ENCODE measurements at regions not wholly inside any gene's neighbourhood (a gene's known extent, or its start where the extent isn't known, plus 50 kb on each side); places are given as distances from the start of the nearest gene placed in this dataset.
"Not testable (repeated sequence)": the region's sequence is repeated elsewhere in the genome, so short reads cannot be mapped to it uniquely, and the experiment has no call there.

DNA sequence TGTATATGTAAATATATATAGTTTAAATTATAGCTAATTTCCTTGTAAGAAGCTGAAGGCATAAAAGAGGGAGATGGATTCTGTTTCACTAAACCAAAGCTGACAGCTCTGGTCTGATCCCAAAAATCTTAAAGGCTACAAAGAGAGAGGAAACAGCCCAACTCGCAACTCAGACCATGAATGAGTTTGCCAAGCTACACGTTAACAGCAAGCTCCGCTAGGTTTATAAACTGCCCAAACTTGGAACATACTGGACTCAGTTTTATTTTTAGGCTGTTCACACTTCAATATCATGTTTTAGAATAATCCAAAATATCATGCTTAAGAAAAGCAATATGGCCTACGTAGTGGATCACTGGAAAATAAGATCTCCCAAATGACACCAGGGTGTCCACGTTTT, 318.3 kb upstream of the RPS23 start:
- no peak for DNase-seq

DNA sequence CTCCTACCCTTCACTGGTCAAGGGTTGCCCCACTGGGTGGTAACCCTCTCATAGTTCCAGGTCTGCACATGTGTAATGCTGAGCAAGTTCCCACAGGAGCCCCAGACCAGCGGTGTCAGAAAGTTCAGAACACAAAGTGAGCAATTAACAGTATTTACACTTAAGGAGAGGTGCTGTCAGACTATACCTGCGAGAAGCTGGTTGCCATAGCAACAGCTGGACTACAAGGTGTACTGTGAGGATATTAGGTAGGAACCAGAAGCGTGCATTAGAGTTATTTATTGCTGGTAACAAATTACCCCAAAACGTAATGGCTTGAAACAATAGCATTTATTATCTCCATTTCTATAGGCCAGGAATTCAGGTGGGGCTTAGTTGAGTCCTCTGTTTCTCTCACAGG, 317.0 kb upstream of the RPS23 start:
- DNase-seq, result no peak

DNA sequence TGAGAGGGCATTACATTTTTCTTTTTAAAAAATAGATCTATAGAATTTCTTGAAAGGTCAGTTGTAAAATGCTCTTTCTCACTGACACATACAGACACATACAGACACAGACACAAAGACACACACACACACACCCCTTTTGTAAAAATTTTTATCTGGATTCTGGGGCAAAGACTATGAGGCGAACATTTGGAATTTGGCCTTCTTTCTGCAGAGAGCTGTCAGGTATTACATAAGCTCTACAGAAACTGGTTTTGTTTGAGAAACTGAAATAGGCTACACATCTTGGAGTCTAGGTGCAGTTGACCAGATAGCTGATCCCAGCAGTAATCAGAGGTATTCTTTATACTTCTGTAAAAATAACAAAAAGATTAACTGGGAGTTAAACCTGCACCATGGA, 315.9 kb upstream of the RPS23 start:
- no peak for DNase-seq

DNA sequence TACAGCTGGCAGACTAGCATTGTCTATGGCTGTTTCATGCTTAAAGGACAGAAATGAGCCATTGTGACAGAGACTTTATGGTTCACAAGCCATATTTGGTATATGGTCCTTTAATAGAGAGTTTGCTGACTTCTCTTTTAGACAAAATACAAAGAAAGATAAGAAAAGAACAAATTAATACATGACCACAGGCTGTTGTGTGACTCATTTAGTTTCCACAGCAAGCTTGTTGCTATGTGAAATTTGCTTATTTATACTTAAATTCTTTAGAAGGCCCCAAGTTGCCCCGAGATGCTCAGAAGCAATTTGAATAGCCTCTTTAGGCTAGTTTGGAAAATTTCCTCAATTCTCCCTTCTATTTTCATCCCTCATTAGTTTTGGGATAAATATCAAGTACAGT, 315.3 kb upstream of the RPS23 start:
- DNase-seq, result no peak

DNA sequence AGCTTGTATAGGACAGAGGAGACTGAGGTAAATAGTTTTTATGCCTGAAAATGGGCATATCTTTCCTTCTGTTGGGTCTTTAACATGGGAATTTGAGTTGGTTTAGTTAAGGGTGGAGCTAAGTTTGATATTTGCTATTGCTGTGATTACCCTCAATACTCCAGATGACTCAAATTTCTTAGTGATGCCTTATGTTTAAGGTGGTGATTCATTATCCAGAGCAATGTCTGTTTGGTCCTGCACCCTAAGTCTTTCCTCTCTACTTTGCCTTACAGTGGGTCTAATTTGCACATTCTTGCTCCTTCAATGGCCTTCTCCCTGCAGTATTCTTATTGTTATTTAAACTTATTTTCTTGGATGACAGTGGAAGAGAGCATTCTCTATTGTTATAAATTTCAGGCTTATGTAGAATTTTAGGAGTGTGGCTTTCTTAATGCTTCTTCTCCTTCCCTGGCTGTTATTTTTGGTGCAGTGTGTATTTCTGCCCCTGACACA, 312.9 kb upstream of the RPS23 start:
- no peak for DNase-seq

DNA sequence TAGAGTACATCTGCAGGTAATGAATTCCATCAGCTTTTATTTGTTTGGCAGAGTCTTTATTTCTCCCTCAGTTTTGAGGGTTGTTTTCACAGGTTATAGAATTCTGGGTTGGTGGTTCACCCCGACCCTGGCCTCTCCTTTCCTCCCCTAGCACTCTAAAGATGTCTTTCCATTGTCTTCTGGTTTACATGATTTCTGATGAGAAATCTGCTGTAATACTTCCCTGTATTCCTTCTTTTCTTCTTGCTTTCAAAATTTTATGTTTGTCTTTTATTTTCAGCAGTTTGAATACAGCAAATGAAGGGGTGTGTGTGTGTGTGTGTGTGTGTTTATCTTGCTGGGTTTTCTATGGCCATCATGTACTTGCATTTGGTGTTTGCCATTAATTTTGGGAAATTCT, 312.0 kb upstream of the RPS23 start:
- DNase-seq, result no peak

DNA sequence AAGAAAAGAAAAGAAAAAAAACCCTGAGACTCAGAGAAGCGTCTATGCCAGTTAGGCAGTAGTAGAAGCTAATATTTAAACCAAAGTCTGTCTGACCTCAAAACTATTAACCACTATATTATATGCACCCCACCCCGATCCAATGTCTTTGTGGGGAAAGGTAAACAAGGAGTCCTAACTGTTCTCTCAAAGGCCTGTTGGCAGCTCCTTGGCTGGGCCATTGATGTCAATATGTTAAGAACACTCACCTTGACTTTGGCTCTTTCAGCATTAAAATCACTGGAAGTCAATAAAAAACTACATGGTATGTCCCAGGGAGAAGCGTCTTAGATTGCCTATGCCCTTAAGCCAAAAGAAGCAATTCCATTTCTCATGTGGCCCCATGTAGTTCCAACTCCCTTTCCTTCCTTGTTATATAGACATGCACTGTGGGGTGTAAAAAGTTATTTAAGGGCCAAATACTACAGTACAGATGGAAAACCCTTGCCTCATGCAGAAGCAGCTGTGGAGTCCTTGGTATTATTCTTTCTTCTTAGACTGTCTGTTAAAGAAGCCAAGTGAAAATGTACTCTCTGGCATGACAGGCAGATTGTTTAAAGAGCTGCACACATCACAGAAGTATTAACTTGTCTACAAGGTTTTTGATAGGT, 308.6 kb upstream of the RPS23 start:
- DNase-seq, result no peak

DNA sequence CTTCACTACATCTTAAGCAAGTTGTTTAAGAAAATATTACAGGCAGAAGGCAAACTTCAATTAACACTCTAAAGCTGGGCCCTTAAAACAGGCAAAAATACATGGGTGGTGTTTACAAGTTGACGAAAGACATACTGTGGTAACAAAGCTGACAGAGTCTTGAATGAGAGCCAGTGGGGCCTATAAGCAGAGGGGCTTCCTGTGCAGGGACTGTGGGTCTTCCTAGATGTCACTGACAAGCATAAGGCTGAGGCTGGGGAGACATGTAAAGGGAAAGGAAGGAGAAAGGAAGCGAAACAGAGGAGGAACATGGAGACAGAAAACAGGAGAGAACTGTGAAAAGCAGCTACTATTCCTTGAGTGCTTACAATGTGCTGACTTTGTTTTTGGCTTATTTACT, 308.0 kb upstream of the RPS23 start:
- no peak for DNase-seq

DNA sequence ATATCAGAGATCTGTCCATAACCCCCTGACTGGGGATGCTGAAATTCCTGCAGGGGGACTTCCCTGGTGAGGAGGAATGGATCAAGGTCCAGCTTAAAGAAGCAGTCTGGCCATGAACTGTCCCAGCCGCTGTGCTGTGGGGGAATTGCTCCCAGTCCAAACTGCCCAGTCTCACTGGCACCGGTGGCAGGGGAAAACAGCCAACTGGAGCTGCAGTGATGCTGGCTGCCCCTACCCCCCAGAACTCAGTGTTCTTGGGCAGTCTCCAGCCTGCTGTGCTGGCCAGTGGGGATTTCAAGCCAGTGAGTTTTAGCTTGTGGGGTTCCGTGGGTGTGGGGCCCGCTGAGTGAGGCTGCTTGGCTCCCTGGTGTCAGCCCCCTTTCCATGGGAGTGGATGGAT, 306.5 kb upstream of the RPS23 start:
- no peak for DNase-seq

DNA sequence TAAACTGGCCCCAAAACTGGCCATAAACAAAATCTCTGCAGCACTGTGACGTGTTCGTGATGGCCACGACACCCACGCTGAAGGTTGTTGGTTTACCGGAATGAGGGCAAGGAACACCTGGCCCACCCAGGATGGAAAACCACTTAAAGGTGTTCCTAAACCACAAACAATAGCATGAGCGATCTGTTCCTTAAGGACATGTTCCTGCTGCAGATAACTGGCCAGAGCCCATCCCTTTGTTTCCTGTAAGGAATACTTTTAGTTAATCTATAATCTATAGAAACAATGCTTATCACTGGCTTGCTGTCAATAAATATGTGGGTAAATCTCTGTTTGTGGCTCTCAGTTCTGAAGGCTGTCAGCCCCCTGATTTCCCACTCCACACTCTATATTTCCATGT, 305.2 kb upstream of the RPS23 start:
- not testable (repeated sequence) for DNase-seq

DNA sequence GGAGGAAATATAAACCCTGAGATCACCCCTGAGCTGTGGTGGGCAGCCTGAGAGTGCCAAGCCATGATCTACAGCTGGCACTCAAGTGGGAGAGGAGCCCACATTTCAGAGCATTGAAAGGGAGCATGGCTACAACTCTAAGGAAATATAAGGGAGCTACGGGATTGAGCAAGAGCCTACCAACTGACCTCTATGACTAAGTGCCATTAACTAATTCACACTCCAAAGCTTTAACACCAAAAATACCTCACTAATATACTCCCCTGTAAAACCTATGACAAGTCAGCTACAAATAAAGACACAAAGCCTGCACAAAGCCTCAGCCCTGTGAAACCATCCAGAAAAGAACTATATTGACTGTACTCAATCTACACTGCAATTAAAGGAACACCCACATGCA, 286.8 kb upstream of the RPS23 start:
- DNase-seq, result no peak

DNA sequence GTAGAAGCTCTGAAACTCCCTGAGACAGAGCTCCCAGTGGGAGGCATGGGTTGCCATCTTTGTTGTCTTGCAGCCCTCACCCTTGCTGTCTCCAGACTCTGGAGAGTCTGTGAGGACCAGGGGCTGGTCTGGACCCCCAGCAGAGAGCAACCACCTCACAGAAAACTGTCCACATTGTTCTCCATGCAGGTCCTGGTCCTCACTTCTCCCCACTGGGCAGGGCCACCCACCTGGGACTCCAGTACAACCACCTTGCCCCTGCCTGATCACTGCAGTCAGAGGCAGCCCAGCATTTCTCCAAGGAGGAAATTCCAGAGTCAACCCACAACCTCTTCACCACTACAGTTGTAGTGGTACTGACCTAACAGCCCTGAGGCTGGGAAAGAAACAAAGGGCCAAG, 285.6 kb upstream of the RPS23 start:
- no peak for DNase-seq

DNA sequence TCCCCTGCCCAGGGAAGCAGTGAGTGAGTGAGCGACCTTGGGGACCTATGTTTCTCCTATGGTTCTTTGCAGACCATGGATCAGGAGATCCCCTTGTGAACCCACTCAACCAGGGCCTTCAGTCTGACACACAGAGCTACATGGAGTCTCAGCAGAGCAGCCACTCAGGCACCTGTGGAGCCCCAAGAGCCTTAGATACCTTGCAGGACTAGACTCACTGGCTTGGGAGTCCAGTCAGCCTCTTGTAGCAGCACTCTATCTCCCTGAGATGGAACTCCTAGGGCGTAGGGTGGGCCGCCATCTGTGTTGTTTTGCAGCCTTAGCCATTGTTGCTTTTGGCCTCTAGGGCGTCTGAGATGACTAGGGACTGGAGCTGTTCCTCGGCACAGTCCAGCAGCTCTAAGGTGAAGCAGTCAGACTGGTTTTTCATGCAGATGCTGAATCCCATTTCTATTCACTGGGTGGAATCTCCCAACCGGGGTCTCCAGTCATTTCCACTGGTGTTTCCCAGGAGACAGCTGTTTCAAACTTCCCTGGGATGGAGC, 284.6 kb upstream of the RPS23 start:
- DNase-seq, result no peak

DNA sequence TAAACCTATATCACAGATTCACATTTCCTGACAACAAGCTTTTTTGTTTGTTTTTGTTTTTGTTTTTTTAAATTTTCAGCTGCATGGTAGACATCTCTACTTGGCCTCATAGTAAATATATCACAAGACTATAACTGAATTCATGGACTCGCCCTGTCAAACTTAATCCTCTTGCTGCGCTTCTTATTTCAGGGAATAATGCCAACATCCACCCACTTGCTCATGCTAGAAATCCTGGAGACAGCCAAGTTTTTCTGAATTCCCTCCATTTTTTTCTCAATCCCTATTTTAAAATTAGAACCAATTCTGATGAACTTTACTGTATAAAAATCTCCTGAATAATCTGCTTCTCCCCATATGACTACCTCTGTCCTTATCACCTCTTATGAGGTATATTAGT, 283.6 kb upstream of the RPS23 start:
- no peak for DNase-seq

DNA sequence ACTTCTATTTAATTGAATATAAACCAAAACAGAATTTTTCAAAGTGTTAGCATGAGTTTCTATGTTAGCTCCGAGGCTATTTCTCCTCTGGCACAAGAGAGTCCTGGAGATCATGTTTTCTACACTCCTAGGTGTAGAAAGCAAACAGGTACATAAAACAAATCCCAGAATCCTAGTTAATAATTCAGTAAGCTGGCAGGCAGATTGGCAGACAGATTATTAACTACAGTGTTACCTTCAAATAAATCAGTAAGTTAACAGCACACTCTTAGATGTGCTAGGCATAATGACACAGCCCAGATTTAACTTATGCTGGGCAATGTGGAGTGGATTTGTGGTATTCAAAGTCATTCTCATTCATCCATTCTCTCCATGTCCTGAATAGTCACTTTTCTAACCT, 282.8 kb upstream of the RPS23 start:
- no peak for DNase-seq

DNA sequence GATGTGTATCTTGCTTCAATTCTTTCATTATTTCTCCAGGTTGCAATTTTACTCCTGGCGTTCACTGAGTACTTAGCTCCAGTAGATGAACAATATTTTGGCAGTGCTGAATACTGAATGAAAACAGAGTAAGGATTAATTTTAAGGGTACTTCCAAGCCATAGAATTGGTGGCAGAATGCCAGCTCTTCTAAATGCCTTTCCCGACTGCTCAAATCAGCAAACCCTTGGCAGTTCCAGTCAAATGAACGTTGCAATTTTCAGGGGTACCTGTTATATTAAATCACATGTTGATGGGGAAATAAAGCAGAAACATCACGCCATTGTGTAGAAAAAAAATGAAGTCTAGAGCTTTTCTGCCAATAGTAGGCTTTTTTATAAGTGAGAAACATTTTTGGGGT, 282.4 kb upstream of the RPS23 start:
- no peak for DNase-seq

DNA sequence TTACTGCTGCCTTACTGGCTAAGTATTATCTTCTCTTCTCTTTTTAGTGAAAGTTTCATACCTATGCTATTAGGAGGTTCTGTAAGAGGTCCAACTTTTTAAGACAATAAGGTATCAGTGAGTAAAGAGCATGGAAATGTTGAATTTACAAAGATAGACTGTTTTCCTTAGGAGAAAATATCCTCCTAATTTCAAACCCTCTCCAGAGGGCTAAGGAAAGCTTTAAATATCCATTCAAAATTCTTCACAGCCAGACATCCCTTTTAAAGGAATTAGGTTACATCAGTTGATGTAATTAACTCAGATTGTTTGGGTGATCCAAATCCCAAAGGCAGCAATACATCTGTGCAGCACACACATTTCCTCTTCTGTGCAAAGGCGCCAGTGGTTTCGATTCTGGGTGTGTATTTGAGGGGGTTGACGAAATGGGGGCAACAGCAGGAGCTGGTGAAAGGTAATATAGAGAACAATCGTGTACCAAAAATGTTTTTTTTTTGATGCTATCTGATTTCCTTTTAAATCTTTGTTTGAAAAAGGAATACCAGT, 273.8 kb upstream of the RPS23 start:
- DNase-seq, result no peak

DNA sequence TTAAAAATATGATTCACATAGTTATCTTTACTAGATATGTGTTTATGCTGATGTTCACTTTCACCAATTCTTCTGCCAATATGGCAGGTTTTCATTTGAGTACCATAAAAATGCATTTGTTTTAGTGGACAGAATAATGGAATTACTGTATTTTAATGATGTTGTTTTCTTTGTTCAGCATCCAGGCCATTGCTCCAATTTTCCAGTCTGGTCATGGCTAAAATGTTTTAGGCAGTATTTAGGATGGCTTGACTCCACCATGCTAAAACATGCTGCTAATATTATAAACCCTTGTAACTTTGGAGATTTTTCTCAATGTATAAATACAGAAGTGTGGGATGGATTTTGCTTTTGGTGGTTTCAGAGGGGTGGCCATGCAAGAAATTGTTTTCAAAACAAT, 273.0 kb upstream of the RPS23 start:
- no peak for DNase-seq

DNA sequence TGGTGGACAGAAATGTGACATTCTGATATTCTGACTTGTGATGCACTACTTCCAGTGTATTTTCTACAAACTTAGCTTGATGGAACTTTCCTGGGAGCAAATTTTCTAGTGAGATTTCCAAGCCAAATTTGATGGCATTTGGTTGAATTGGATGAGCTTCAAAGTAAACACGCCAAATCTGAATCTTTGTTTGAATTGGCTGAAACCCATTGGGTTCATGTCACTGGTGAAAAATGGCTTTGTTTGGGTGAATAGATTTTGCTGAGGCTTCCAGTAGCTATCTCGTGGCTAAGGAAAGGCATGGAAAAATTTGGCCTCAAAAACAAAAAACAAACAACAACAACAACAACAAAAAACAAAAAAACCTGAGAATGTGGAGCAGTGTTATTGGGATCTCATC, 271.1 kb upstream of the RPS23 start:
- DNase-seq, result no peak

DNA sequence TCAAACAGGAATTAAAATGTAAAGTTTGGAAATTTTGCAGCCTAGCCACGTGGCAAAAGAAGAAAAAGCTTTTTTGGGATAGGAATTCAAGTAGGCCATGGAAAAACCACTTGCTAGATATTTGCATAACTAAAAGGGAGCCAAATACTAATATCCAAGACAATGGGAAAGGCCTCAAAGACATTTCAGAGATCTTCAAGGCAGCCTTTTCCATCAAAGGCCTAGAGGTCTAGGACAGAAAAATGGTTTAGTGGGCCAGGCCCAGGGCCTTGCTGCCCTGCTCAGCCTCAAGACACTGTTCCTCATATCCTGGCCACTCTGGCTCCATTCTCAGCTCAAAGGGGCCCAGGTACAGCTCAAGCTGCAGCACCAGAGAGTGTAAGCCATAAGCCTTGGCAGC, 265.9 kb upstream of the RPS23 start:
- no peak for DNase-seq

DNA sequence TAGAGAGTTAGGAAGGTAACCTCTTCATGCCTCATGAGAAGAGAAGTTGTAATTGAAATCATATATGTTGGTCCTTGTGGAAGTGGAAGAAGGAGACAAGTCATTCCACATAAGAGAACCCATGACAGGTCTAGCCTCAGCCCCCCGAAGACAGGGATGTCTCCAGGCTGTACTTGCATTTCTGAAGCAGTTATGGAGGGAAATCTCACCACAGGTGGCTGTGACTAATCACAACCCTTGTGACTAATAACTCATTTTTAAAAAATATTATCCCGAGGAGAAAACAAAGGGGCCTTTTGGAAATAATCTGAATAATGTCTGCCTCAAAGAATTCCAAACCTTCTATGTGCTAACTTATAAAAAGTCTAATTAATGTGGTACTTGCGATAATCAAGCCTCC, 262.1 kb upstream of the RPS23 start:
- no peak for DNase-seq

DNA sequence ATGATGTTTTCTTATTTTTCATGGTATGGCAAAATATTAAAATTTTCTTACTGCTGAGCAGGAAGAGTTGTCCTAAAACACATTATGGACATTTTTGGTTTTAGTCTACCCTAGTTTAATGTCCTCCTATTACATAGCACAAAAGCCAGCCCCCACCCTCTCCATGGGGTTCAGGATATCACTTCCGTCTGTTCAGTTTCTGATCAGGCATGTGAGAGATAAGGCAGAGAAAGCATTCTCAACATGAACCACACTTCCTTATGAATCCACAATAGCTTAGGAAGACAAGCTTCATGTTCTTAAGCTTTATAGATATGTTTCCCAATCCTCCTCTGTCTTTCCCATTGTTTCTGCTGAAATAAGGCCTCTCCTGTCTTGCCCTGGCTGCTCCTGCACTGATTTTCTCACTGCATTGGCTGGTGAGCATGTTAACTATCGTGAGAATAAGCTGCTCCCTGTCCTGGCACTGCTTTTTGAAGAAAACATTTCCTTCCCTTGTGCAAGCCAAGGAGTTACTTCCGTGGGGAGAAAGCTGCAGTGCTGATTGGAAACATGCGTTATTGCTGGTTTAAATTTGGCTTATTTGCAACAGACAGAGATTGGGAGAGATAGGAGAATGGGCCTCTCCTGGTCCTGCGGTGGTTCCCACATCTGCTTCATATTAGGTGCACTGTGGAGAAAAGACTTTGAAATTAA, 260.3 kb upstream of the RPS23 start:
- no peak for DNase-seq

DNA sequence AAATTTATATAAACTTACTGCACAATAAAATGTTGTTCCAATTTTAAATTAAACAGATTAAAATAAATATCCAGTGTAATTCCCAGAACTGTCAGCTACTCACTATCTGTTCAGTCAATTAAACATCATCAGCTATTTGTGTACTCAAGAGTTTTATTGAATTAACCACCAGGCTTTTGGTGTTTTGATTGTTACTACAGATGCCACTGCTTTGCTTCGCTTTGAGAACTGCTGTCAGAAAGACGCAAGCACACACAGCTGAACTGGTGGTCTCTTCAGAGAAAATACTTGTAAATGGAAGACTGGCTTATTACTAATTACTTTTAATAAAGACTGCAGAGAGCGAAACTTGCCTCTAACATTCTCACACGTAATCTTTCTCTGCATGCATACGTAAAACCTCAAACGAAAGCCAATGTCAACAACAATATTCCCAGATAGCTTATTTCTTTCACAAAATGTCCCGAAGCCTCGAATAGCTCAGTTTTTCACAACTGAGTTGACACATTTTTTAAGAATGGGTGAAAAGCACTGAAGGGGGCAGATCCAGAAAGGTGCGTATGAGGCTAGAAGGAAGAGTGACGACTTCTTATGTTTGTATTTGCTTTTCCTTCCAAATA, 259.6 kb upstream of the RPS23 start:
- no peak for DNase-seq

DNA sequence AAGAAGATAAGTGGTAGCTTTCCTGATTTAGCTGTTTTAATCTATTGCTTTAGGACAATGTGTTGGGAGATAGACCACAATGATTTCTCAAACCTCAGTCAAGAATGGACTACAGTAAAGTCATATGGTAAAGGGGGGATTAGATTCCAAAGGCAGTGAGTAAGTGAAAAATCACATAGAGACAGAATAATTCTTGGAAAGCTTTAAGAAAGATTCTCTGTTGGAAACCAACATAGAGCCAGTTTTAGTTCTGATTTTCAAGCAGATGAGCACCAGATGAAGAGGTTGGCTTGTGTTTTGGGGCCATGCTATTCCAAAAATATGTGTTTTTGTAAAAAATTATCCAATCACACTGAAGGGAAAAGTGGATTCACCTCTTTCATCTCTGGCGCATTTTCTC, 256.8 kb upstream of the RPS23 start:
- DNase-seq, result no peak
